ENCODE measurements at regions not wholly inside any gene's neighbourhood (a gene's known extent, or its start where the extent isn't known, plus 50 kb on each side); places are given as distances from the start of the nearest gene placed in this dataset.

GRCh38 chr1:48089356-48089891, 92.2 kb upstream of the TRABD2B start:
- TF ChIP-seq CTCF (IDR thresholded peaks at IDR 0.05; ENCODE audit: extremely low read depth, low read depth, low read length): no peak
- Histone ChIP-seq H2AFZ (ENCODE audit: low read length) (no peak overlapping the region), H3K4me3 (ENCODE audit: insufficient read depth, low read length) (no peak overlapping the region), H3K27me3 (ENCODE audit: insufficient read depth, low read length) (no peaks in the 10 kb centered on the region), H3K79me2 (ENCODE audit: insufficient read depth, low read length) (no peaks in the 10 kb centered on the region), H3K4me2 (ENCODE audit: insufficient read depth, low read length) (no peak overlapping the region), H3K36me3 (ENCODE audit: insufficient read depth, low read length) (no peaks in the 10 kb centered on the region), H3K4me1 (ENCODE audit: insufficient read depth, low read length) (no peaks in the 10 kb centered on the region), H4K20me1 (ENCODE audit: insufficient read depth, low read length) (no peaks in the 10 kb centered on the region), H3K27ac (ENCODE audit: low read depth, low read length) (no peak overlapping the region), H3K9me3 (ENCODE audit: low read depth, low read length) (no peaks in the 10 kb centered on the region)
- no peak for DNase-seq (ENCODE audit: insufficient read length, low spot score, missing footprints)

GRCh38 chr1:48084826-48085225, 87.6 kb upstream of the TRABD2B start:
- Histone ChIP-seq H3K79me2 (ENCODE audit: insufficient read depth, low read length) (no peaks in the 10 kb centered on the region), H3K4me3 (ENCODE audit: insufficient read depth, low read length) (no peak overlapping the region), H3K4me2 (ENCODE audit: insufficient read depth, low read length) (no peak overlapping the region), H4K20me1 (ENCODE audit: insufficient read depth, low read length) (no peaks in the 10 kb centered on the region), H2AFZ (ENCODE audit: low read length) (no peak overlapping the region), H3K27me3 (ENCODE audit: insufficient read depth, low read length) (no peaks in the 10 kb centered on the region), H3K9me3 (ENCODE audit: low read depth, low read length) (no peaks in the 10 kb centered on the region), H3K4me1 (ENCODE audit: insufficient read depth, low read length) (no peaks in the 10 kb centered on the region), H3K36me3 (ENCODE audit: insufficient read depth, low read length) (no peaks in the 10 kb centered on the region), H3K27ac (ENCODE audit: low read depth, low read length) (no peak overlapping the region)
- TF ChIP-seq CTCF (IDR thresholded peaks at IDR 0.05; ENCODE audit: extremely low read depth, low read depth, low read length): no peak
- DNase-seq (ENCODE audit: insufficient read length, low spot score, missing footprints): no peak

GRCh38 chr1:48082271-48082962, 85.2 kb upstream of the TRABD2B start:
- DNase-seq (ENCODE audit: insufficient read length, low spot score, missing footprints): no peak
- Histone ChIP-seq H3K9me3 (ENCODE audit: low read depth, low read length) (no peaks in the 10 kb centered on the region), H3K27ac (ENCODE audit: low read depth, low read length) (no peak overlapping the region), H3K79me2 (ENCODE audit: insufficient read depth, low read length) (no peaks in the 10 kb centered on the region), H2AFZ (ENCODE audit: low read length) (no peak overlapping the region), H3K36me3 (ENCODE audit: insufficient read depth, low read length) (no peaks in the 10 kb centered on the region), H3K4me2 (ENCODE audit: insufficient read depth, low read length) (no peak overlapping the region), H3K27me3 (ENCODE audit: insufficient read depth, low read length) (no peaks in the 10 kb centered on the region), H4K20me1 (ENCODE audit: insufficient read depth, low read length) (no peaks in the 10 kb centered on the region), H3K4me1 (ENCODE audit: insufficient read depth, low read length) (no peaks in the 10 kb centered on the region), H3K4me3 (ENCODE audit: insufficient read depth, low read length) (no peak overlapping the region)
- TF ChIP-seq CTCF (IDR thresholded peaks at IDR 0.05; ENCODE audit: extremely low read depth, low read depth, low read length): no peak

- Histone ChIP-seq H3K4me2 (ENCODE audit: insufficient read depth, low read length) (no peak overlapping the region), H3K4me1 (ENCODE audit: insufficient read depth, low read length) (no peaks in the 10 kb centered on the region), H3K9me3 (ENCODE audit: low read depth, low read length) (no peaks in the 10 kb centered on the region), H3K4me3 (ENCODE audit: insufficient read depth, low read length) (no peak overlapping the region), H3K27ac (ENCODE audit: low read depth, low read length) (no peak overlapping the region), H3K36me3 (ENCODE audit: insufficient read depth, low read length) (no peaks in the 10 kb centered on the region), H3K27me3 (ENCODE audit: insufficient read depth, low read length) (no peaks in the 10 kb centered on the region), H3K79me2 (ENCODE audit: insufficient read depth, low read length) (no peaks in the 10 kb centered on the region), H2AFZ (ENCODE audit: low read length) (no peak overlapping the region), H4K20me1 (ENCODE audit: insufficient read depth, low read length) (no peaks in the 10 kb centered on the region)
- DNase-seq (ENCODE audit: insufficient read length, low spot score, missing footprints): no peak
- no peak for TF ChIP-seq CTCF (IDR thresholded peaks at IDR 0.05; ENCODE audit: extremely low read depth, low read depth, low read length)
Observed at GRCh38 chr1:48080331-48081255, 83.4 kb upstream of the TRABD2B start.

Data from osteoblast (primary cell).